IMR-90 (cell line): ENCODE measurements at regions not wholly inside any gene's neighbourhood (a gene's known extent, or its start where the extent isn't known, plus 50 kb on each side); places are given as distances from the start of the nearest gene placed in this dataset.

ENCODE experiments used
- ATAC-seq: fragments of 200-7000 bp; cut with Tn5 transposase; 2 replicates; pipeline ENCODE4 v1.9.1; 2020; ENCODE audit warnings: low read depth, mild to moderate bottlenecking, moderate library complexity
- BruUV-seq: library from RNA; stranded (reverse); fragments of 400-500 nt; replicated peaks from 2 replicates; lab custom pipeline; 2021; lab: Mats Ljungman, UMichigan
- CTCF ChIA-PET: fragments of 300-600 bp; formaldehyde crosslinking; extraction: SDS; loops from one replicate; lab custom pipeline; 2021; ENCODE audit warnings: antibody characterized with exemption; lab: Yijun Ruan, JAX
- POLR2A ChIA-PET: fragments of 300-600 bp; sonication (Branson Sonifier 250); formaldehyde crosslinking; loops from one replicate; lab custom pipeline; 2022; ENCODE audit warnings: antibody characterized with exemption; ENCODE audit not compliant: unreplicated experiment; lab: Charles Lee
- DNase-seq: peaks from one replicate; pipeline ENCODE4 v3.0.0; 2013
- H2AFZ ChIP-seq: replicated peaks from 2 replicates; pipeline ENCODE3; 2013; ENCODE audit warnings: low read length, mild to moderate bottlenecking; ENCODE audit not compliant: poor library complexity
- H2AK5ac ChIP-seq: 2 replicates; pipeline ENCODE4 v1.6.1; 2013; ENCODE audit warnings: low read depth, low read length, inconsistent platforms
- H2AK9ac ChIP-seq: replicated peaks from 2 replicates; pipeline ENCODE3; 2013; ENCODE audit warnings: mild to moderate bottlenecking, low read depth, low read length, moderate library complexity; ENCODE audit not compliant: poor library complexity
- H2BK120ac ChIP-seq: 2 replicates; pipeline ENCODE4 v1.6.1; 2013; ENCODE audit warnings: low read depth, low read length, inconsistent platforms
- H2BK15ac ChIP-seq: 3 replicates; pipeline ENCODE4 v1.6.1; 2013; ENCODE audit warnings: low read depth, low read length, inconsistent platforms
- H2BK20ac ChIP-seq: 2 replicates; pipeline ENCODE4 v1.6.1; 2013; ENCODE audit warnings: low read depth, mild to moderate bottlenecking, inconsistent platforms, low read length, moderate library complexity
- H2BK5ac ChIP-seq: 2 replicates; pipeline ENCODE4 v1.6.1; 2013; ENCODE audit warnings: mild to moderate bottlenecking, low read depth, low read length, inconsistent platforms; ENCODE audit not compliant: poor library complexity, severe bottlenecking
- H3K14ac ChIP-seq: replicated peaks from 2 replicates; pipeline ENCODE4 v1.6.1; 2013; ENCODE audit warnings: low read depth, low read length, inconsistent platforms
- H3K18ac ChIP-seq: 2 replicates; pipeline ENCODE4 v1.6.1; 2013; ENCODE audit warnings: low read depth, low read length, control low read depth
- H3K23ac ChIP-seq: 2 replicates; pipeline ENCODE4 v1.6.1; 2013; ENCODE audit warnings: low read depth, low read length, inconsistent platforms
- H3K27ac ChIP-seq: 2 replicates; pipeline ENCODE4 v1.5.1; 2013; ENCODE audit warnings: mild to moderate bottlenecking, control low read depth, low read length; ENCODE audit not compliant: insufficient read depth
- H3K27me3 ChIP-seq: 2 replicates; pipeline ENCODE4 v1.6.1; 2013; ENCODE audit warnings: low read length; ENCODE audit not compliant: control insufficient read depth, insufficient read depth
- H3K36me3 ChIP-seq: 2 replicates; pipeline ENCODE4 v1.6.1; 2013; ENCODE audit warnings: low read length, mixed read lengths; ENCODE audit not compliant: control insufficient read depth, insufficient read depth
- H3K4ac ChIP-seq: 2 replicates; pipeline ENCODE4 v1.6.1; 2013; ENCODE audit warnings: low read depth, low read length, inconsistent platforms
- H3K4me1 ChIP-seq: 2 replicates; pipeline ENCODE4 v1.6.1; 2013; ENCODE audit warnings: low read length, mixed read lengths; ENCODE audit not compliant: control insufficient read depth, insufficient read depth
- H3K4me2 ChIP-seq: 2 replicates; pipeline ENCODE4 v1.6.1; 2013; ENCODE audit warnings: low read depth, mild to moderate bottlenecking, control low read depth, low read length, moderate library complexity
- H3K4me3 ChIP-seq: 2 replicates; pipeline ENCODE4 v1.5.1; 2013; ENCODE audit warnings: low read depth, mild to moderate bottlenecking, control low read depth, low read length, moderate library complexity; ENCODE audit not compliant: insufficient read depth
- H3K56ac ChIP-seq: 2 replicates; pipeline ENCODE4 v1.6.1; 2013; ENCODE audit warnings: low read length, inconsistent platforms; ENCODE audit not compliant: insufficient read depth; ENCODE audit errors: extremely low read depth
- H3K79me1 ChIP-seq, 2 experiments: 2 replicates each; pipeline ENCODE4 v1.6.1; 2013; ENCODE audit warnings: low read length in 2 of 2, inconsistent platforms in 1 of 2, low read depth in 1 of 2
- H3K9ac ChIP-seq: 2 replicates; pipeline ENCODE4 v1.6.1; 2013; ENCODE audit warnings: low read depth, low read length, control low read depth
- H3K9me1 ChIP-seq: 2 replicates; pipeline ENCODE4 v1.6.1; 2013; ENCODE audit warnings: low read length, inconsistent platforms; ENCODE audit not compliant: insufficient read depth
- H3K9me3 ChIP-seq: 2 replicates; pipeline ENCODE4 v1.6.1; 2013; ENCODE audit warnings: low read length; ENCODE audit not compliant: control insufficient read depth, insufficient read depth
- H4K20me1 ChIP-seq: 2 replicates; pipeline ENCODE4 v1.6.1; 2013; ENCODE audit warnings: low read length, inconsistent platforms; ENCODE audit not compliant: insufficient read depth
- H4K5ac ChIP-seq: 2 replicates; pipeline ENCODE4 v1.6.1; 2013; ENCODE audit warnings: mild to moderate bottlenecking, low read depth, low read length, control low read depth
- H4K8ac ChIP-seq, 2 experiments: 2 replicates each; pipeline ENCODE4 v1.6.1; 2013; ENCODE audit warnings: low read depth in 2 of 2, low read length in 2 of 2, control low read depth in 1 of 2, inconsistent platforms in 1 of 2
- H4K91ac ChIP-seq: 2 replicates; pipeline ENCODE4 v1.6.1; 2013; ENCODE audit warnings: low read depth, low read length, inconsistent platforms; ENCODE audit not compliant: insufficient read depth
- CTCF ChIP-seq: conservative IDR thresholded peaks from 2 replicates; pipeline ENCODE4 v1.5.1; 2012; ENCODE audit warnings: mild to moderate bottlenecking, low read depth, low read length, improper control_type of control experiment
- MAFK ChIP-seq: IDR thresholded peaks from 2 replicates; pipeline ENCODE4 v1.6.1; 2012; ENCODE audit warnings: low read depth, low read length, improper control_type of control experiment
- MXI1 ChIP-seq: IDR thresholded peaks from 2 replicates; pipeline ENCODE4 v1.6.1; 2012; ENCODE audit warnings: low read depth, mild to moderate bottlenecking, low read length, moderate library complexity, borderline replicate concordance
- NFE2L2 ChIP-seq: fragments of 150-350 bp; IDR thresholded peaks from 2 replicates; pipeline ENCODE4 v1.6.1; 2016; ENCODE audit warnings: low read depth, mild to moderate bottlenecking, low read length
- POLR2A ChIP-seq: IDR thresholded peaks from 2 replicates; pipeline ENCODE4 v1.6.1; 2012; ENCODE audit warnings: mild to moderate bottlenecking, low read depth, low read length
- RAD21 ChIP-seq: IDR thresholded peaks from 2 replicates; pipeline ENCODE4 v1.6.1; 2012; ENCODE audit warnings: low read length, improper control_type of control experiment
- RCOR1 ChIP-seq: IDR thresholded peaks from 2 replicates; pipeline ENCODE4 v1.6.1; 2012; ENCODE audit warnings: mild to moderate bottlenecking, low read length, improper control_type of control experiment; ENCODE audit not compliant: insufficient replicate concordance
- RFX5 ChIP-seq: IDR thresholded peaks from 2 replicates; pipeline ENCODE4 v1.8.0; 2012; ENCODE audit warnings: low read depth, mild to moderate bottlenecking, low read length, moderate library complexity
- USF2 ChIP-seq: fragments of 150-350 bp; IDR thresholded peaks from 2 replicates; pipeline ENCODE4 v1.6.1; 2017; ENCODE audit warnings: mild to moderate bottlenecking, antibody characterized with exemption, low read length, low read depth
- WGBS, 2 experiments: methylation state at CpG; one replicate each; pipeline versions ENCODE4 v1.1.5 to v1.1.7; 2013; ENCODE audit warnings: missing lambda C conversion rate in 2 of 2; ENCODE audit not compliant: insufficient read length in 1 of 2; ENCODE audit errors: extremely low coverage in 2 of 2; 5-methylcytosine and 5-hydroxymethylcytosine counted together
- dilution Hi-C: fragments of 300-500 bp; cut with HindIII; formaldehyde crosslinking; loops from one replicate; pipeline ENCODE4 v1.14.3; 2018; ENCODE audit warnings: low sequenced_read_pairs; ENCODE audit not compliant: unreplicated experiment
- in situ Hi-C: fragments of 300-500 bp; cut with MboI; formaldehyde crosslinking; loops from 3 replicates; pipeline ENCODE4 v1.14.3; 2019; ENCODE audit warnings: low sequenced_read_pairs, inconsistent platforms, mixed read lengths
- intact Hi-C: fragments of 100-400 bp; cut with micrococcal nuclease; formaldehyde crosslinking; loops from 2 replicates; pipeline ENCODE4 v1.10.0; 2022
- TF ChIP-seq, protein P1 (sequence below): fragments of 150-350 bp; IDR thresholded peaks from 2 replicates; pipeline ENCODE4 v1.6.1; 2016; ENCODE audit warnings: low read depth, mild to moderate bottlenecking, low read length, moderate library complexity, borderline replicate concordance

DNA sequence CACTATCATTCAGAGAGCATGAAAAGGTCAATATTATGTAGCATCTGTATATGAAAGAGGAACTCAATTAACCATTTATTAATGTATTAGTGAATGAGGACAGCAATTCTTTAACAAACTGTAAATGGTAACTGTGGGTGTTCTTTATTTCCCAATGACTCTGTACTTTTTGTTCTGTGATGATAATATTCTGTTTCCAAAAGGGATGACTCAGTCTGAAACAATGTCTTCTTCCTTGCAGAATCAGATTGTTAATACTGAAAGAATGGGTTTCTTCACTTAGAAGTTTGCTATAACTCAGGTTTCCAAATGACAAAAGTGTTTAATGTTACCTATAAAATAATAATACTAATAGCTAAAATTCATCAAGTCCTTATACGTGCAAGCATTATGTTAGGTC lies 1518.7 kb upstream of the WWC1 start:
- Histone ChIP-seq H3K18ac (no peak overlapping the region), H3K4ac (no peak overlapping the region), H3K56ac (no peak overlapping the region), H4K8ac (no peak overlapping the region), H3K9me3 (0 out of 2 replicates have a peak, but pooled peaks cover 7% of the 10 kb centered on the region), H4K5ac (no peak overlapping the region), H3K9ac (no peak overlapping the region), H2AK9ac (no peak overlapping the region), H2AK5ac (no peak overlapping the region), H3K14ac (no peak overlapping the region), H4K20me1 (no peaks in the 10 kb centered on the region), H3K4me3 (no peak overlapping the region), H2BK5ac (no peak overlapping the region), H3K23ac (no peak overlapping the region), H2BK15ac (no peak overlapping the region), H3K36me3 (no peaks in the 10 kb centered on the region), H2AFZ (no peak overlapping the region), H3K79me1 (no peaks in the 10 kb centered on the region), H3K4me1 (no peaks in the 10 kb centered on the region), H2BK20ac (no peak overlapping the region), H3K9me1 (no peaks in the 10 kb centered on the region), H4K91ac (no peak overlapping the region), H3K27ac (no peak overlapping the region), H3K4me2 (no peak overlapping the region), H3K27me3 (no peaks in the 10 kb centered on the region), H2BK120ac (no peak overlapping the region)
- WGBS, 2 experiments, result no CpG with 5 or more reads among the region's 1 CpG
- dilution Hi-C loops, result no loop called here
- intact Hi-C loops, result no loop called here
- POLR2A ChIA-PET, result no interaction called here
- no peak for ATAC-seq
- CTCF ChIA-PET, result no interaction called here
- in situ Hi-C loops, result no loop called here
- TF ChIP-seq RAD21, result no peak
- no peak for TF ChIP-seq POLR2A
- TF ChIP-seq NFE2L2, result no peak
- no peak for TF ChIP-seq RFX5
- TF ChIP-seq USF2, result no peak
- no peak for TF ChIP-seq RCOR1
- no peak for TF ChIP-seq MXI1
- TF ChIP-seq MAFK, result no peak
- no peak for TF ChIP-seq CTCF
- TF ChIP-seq, protein P1, sequence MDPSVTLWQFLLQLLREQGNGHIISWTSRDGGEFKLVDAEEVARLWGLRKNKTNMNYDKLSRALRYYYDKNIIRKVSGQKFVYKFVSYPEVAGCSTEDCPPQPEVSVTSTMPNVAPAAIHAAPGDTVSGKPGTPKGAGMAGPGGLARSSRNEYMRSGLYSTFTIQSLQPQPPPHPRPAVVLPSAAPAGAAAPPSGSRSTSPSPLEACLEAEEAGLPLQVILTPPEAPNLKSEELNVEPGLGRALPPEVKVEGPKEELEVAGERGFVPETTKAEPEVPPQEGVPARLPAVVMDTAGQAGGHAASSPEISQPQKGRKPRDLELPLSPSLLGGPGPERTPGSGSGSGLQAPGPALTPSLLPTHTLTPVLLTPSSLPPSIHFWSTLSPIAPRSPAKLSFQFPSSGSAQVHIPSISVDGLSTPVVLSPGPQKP, result no peak
- no peak for DNase-seq
- BruUV-seq, result no TSS peak
